CD4-positive, alpha-beta T cell treated with Interleukin-15 for 1 hour (primary cell): ENCODE measurements at regions not wholly inside any gene's neighbourhood (a gene's known extent, or its start where the extent isn't known, plus 50 kb on each side); places are given as distances from the start of the nearest gene placed in this dataset.
"Not testable (repeated sequence)": the region's sequence is repeated elsewhere in the genome, so short reads cannot be mapped to it uniquely, and the experiment has no call there.

ENCODE experiments used
- DNase-seq: peaks from one replicate; pipeline ENCODE4 v3.0.0-alpha.2; 2020

DNA sequence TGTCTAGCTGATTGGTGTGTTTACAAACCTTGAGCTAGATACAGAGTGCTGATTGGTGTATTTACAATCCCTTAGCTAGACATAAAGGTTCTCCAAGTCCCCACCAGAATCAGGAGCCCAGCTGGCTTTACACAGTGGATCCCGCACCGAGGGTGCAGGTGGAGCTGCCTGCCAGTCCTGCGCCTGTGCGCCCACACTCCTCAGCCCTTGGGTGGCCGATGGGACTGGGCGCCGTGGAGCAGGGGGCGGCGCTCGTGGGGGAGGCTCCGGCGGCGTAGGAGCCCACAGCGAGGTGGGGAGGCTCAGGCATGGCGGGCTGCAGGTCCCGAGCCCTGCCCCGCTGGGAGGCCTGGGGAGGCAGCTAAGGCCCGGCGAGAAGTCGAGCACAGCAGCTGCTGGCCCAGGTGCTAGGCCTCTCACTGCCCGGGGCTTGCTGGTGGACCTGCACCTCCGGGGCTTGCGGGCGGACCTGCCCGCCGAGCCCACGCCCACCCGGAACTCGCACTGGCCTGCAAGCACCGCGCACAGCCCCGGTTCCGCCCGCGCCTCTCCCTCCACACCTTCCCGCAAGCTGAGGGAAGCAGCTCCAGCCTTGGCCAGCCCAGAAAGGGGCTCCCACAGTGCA lies 51.0 kb upstream of the CDYL start:
- not testable (repeated sequence) for DNase-seq

DNA sequence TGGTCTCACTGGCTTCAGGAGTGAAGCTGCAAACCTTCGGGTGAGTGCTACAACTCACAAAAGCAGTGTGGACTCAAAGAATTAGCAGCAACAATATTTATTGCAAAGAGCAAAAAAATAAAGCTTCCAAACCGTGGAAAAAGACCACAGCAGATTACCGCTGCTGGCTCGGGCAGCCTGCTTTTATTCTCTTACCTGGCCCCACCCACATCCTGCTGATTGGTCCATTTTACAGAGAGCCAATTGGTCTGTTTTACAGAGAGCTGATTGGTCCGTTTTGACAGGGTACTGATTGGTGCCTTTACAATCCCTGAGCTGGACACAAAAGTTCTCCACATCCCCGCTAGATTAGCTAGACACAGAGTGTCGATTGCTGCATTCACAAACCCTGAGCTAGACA lies 51.5 kb upstream of the CDYL start:
- not testable (repeated sequence) for DNase-seq

DNA sequence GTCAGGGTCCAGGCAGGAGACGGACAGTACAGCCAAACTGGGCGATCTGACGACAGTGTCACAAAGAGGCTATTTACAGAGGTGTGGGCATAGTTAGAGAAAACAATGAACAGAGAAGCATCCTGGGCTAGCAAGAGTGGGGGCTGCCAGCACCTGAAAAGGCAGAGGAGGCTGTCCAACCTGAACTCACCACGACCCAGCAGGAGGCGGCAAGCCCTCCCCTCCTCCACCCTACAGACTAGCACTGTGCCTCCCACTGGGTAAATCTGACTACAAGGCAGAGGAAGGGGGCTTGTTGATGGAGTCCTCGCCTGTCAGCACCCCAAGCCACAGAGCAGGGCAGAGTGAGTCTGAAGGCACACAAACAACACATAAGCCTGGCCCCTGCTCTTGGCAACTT lies 52.8 kb upstream of the CDYL start:
- DNase-seq, result no peak

DNA sequence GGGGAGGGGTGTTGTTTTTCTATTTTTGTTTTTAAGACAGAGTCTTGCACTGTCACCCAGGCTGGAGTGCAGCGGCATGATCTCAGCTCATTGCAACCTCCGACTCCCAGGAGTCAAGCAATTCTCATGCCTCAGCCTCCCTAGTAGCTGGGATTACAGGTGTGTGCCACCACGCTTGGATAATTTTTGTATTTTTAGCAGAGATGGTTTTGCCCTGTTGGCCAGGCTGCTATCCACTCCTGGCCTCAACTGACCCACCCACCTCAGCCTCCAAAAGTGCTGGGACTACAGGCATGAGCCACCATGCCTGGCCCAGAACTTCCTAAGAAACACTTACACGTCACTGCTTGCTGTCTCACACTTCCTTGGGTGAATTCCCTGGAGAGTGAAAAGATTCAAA lies 54.8 kb upstream of the CDYL start:
- DNase-seq, result not testable (repeated sequence)

DNA sequence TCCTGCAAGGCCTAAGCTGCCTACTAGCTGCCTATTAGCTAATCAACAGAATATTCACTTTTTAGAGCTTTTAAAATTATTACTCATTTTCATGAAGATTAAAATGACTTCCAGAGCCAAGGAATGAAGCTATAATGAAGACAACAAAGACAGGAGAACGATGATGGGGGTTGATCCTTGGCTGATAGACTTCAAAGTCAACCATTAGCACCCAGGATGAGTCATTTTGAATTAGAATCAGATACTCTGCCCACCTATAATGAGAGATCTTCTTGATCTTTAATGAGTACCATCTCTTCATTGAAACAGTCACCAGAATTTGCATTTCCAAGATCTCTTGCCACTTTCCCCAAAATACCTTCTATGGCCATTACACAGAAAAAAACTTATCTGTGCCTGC lies 56.7 kb upstream of the CDYL start:
- no peak for DNase-seq

DNA sequence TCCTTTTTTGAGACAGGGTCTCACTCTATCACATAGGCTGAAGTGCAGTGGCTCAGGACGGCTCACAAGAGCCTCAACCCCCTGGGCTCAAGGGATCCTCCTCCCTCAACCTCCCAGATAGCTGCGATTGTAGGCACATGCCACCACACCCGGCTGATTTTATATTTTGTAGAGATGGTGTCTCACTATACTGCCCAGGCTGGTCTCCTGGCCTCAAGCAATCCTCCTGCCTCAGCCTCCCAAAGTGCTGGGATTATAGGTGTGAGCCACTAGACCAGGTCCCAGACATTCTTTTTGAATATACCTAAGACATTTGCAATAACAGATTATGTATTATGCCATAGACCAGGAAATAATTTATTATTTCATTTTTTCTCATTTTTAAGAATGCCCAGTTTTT lies 58.3 kb upstream of the CDYL start:
- DNase-seq, result no peak

DNA sequence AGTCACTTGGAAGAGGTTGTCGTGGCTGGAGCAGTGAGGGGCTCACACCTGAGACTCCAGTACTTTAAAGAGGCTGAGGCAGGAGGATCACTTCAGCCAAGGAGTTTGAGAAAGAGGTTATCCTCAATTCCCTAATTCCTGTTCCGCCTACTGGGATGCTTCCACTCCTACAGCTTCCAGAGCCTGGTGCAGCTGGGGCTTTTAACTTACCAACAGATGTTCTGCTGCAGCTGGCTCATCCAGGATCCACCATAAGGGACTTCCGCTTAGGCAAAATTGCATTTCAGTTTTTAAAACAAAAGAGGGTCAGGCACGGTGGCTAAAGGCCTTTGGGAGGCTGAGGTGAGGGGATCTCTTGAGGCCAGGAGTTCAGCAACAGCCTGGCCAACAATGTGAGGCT lies 59.1 kb upstream of the CDYL start:
- DNase-seq, result no peak

DNA sequence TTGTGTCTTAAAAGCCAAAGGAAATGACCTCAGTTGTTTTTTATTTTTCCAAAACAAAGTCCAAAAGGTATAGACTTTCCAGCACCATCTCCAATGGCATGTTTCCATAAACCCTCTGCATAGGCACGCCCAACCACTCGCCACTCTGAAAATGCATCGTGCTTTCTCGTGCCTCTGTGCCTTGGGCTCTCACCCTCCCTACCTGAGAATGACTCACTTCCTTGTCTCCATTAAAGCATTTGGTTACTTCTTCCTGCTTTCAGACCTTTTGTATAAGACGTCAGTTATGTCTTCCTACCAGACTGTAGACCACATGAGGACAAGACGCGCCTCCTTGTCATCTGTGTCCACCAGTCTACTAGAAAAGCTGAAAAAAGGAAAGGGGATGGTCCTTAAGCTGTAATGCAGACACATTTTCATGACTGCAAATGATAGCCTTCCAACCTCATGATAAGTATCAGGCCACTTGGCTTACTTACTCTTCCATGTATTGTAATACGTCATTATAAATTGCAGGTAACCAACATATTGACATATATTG lies 61.2 kb upstream of the CDYL start:
- no peak for DNase-seq

DNA sequence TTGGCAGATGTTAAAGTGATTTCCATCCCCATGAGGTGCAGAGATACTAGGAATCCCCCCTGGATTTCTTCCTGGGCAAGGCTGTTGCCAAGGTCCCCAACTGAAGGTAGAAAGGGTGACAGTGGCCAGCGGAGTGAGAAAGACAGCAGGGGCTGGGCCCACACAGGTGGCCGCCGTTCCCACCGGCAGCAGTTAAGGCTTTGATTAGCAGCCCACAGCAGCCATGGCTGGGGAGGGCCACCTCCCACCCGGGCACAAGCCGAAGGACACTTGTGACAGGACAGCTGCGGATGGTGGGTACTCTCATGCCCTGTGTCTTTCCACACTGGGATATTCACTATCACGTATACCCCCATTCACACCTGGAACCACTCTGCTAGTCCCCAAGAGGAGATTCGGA lies 63.9 kb upstream of the CDYL start:
- DNase-seq, result no peak

DNA sequence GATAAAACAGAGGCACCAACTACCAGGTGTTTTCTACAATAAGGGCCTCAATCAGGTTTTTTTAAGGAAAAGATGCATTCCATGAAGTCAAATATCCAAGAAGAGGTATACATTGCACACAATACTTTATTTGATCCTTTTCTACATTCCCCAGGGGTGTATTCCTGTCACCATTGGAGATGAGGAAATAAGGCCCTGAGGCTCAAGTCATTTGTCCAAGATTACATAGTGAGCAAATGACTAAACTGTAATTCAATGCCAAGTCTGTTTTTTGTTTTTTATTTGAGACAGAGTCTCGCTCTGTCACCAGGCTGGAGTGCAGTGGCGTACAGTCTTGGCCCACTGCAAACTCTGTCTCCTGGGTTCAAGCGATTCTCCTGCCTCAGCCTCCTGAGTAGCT lies 69.2 kb upstream of the CDYL start:
- DNase-seq, result no peak

DNA sequence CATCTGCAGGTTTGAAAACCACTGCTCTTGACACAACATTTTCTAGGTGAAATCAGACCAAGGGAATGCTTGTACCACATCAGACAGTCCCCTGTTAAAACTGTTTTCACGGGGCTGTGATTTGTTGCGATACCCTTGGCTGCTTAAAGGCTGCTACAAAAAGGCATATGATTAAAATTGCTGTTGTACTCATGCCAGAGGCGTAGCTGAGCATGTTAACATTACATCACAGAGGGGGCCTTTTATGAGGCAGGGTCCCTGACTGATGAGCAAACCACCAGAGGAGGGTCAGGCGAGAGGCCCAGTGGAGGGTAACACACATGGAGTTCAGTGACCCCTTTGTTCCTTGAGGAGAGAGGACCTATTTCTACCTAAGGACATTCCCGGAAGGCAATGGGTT lies 70.4 kb upstream of the CDYL start:
- DNase-seq, result no peak

DNA sequence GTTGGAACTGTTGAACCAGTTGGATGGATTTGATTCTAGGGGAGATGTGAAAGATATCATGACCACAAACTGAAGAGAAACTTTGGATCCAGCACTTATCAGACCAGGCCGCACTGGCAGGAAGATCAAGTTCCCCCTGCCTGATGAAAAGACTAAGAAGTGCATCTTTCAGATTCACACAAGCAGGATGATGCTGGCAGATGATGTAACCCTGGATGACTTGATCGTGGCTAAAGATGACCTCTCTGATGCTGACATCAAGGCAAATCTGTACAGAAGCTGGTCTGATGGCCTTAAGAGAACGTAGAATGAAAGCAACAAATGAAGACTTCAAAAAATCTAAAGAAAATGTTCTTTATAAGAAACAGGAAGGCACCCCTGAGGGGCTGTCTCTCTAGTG lies 72.8 kb upstream of the CDYL start:
- DNase-seq, result no peak

DNA sequence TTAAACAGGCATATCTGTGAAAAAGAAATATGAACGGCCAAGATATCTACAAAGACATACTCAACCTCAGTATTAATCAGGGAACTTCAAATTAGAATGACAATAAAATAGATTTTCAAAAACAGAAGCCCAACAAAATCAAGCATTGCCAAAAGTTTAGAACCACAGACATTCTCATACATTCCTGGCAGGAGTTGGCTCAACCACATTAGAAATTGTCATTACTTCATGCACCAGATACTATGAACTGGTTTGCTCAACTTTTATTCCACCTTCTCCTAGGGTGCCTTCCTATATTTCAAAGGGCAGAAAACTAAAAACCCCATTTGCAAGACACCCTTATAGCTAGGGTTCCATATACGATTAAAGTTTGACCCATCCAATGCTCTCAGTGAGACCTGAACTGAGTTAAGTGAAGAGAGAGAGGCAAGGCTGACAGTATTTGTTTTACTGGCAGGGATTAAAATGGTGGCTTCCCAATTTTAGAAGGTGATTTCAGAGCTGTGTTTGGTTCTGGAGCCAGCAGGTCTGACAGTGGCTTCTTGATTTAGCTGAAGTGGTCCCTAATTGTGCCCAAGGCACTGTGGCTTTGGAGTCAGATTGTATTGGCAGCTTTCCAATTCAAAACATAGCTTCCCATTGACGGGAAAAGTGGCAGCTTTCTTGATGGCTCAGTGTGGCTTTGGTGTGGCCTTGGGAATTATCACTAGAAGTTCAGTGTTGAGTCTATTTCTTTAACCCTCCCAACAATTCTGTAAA lies 77.1 kb upstream of the CDYL start:
- DNase-seq, result no peak

DNA sequence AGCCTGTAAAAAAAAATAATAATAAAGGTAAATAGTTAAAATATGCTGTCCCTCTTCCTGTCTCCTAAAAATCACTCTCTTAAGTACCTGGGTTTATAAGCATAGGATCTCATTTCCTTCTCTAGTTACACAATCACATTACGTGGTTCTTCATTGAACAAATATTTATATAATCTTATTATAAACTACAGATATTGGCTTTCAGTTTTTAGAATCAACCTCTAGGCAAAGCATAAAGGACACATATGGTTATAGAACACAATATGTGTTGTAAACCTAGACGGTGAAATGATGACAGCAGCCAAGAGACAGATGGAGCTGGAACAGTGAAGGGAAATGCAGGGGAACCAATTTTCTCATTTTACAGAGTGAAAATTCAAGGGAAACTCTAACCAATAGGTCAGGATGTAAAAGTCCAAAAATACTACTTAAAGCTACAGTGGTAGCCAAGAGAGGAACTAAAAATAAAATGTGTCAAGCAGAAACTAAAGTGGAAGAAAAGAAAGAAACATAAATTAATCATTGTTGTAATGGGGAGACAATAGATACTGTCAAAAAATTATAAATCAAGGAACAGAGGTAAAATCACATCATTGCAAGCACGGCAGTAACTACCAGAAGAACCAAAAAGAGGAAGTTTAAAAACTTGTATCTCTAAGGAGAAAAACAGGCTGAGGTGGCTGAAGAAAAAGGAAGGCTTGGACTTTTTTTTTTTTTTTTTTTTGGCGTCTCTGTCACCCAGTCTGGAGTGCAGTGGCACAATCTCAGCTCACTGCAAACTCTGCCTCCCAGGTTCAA lies 82.8 kb upstream of the CDYL start:
- DNase-seq, result no peak

DNA sequence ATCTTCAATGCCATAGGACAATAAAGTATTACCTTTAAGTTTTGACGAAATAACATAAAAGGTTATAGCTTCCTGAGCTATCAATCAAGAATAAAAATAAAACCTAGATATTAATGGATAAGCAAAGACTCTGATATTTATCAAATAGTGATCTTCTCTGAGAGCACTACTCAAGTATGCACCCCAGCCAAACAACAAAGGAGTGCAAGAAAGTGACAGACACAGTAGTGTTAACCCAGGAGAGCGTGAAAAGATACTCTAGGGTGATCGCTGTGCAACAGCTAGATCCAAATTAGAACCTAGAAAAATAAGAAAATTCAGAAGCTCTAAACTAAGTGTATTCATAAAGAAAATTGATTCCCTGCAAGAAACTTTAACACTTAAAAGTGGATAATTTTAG lies 83.5 kb upstream of the CDYL start:
- no peak for DNase-seq

DNA sequence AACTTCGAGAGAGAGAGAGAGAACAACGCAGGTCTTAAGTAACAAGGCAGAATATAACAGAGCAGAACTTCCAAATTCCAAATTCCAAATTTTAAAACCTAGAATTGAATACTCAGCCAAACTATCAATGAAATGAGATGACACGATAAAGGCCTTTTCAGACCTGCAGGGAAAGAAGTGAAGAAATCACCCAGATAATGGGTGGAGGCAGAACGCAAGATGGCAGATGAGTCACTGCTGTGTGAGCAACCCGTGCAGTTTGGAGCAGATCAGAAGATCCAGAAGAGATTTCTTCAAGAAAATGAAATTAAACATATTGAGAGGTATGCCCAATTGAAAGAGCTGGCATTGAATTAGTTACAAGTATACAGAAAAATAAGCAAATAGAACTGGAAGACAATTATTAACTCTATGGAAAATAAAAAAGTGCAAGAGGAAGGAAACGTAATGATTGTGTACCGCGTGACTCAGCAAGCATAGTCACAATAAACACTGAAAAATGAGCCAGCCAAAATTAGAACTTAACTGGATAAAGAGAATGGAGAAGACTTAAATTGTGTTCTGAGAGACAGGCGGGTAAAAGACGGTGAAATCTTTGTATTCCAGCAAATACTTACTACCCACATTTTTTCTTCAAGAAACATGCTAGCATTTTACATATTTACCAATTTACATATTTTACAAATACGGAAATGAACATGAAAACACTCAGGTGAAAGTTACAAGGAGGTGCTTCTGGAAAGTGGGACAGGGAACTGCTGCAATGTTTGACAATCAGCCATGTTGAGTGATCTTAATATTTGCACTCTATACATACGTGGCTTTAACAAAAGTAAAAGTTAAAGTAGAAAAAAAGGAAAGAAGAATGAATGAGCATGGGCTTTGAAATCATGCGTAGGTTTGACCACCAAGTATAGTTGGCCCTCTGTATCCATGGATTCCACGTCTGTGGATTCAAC lies 87.9 kb upstream of the CDYL start:
- DNase-seq, result peak; percentile 45

DNA sequence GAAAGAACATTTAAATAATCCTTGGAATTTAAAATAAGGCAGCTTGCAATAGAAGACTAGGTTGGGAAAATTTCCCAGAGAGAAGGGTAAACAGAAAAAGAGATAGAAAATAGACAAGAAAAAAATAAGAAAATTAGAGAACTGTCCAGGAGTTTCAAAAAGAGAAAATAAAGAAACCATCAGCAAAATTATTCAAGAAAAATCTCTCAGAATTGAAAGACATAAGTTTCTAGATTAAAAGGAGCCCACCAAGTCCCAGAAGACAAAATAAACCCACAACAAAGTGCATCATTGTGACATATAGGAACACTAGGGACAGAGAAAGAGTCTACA lies 88.6 kb upstream of the CDYL start:
- no peak for DNase-seq

DNA sequence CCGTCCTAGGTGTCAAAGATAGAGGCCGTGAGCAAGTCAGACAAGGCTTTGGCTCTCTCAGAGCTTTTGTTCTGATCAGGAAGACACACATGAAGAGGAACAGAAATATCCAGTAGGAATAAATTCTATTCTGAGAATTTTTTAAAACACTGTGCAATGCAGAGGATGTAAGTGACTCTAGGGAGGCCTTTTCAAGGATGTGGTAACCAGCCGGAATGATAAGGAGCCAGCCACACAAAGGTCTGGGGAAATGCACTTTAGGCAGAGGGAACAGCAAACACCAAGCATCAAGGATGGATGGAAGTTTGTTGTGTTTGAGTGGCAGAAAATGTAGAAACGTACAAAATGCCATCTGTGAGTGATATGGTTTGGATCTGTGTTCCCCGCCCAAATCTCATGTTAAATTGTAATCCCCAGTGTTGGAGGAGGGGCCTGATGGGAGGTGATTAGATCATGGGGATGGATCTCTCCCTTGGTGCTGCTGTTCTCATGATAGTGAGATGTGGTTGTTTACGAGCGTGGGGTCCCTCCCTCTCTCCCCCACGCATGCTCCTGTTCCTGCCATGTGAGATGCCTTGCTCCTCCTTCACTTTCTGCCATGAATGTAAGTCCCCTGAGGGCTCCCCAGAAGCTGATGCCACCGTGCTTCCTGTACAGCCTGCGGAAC lies 93.6 kb upstream of the CDYL start:
- DNase-seq, result no peak

DNA sequence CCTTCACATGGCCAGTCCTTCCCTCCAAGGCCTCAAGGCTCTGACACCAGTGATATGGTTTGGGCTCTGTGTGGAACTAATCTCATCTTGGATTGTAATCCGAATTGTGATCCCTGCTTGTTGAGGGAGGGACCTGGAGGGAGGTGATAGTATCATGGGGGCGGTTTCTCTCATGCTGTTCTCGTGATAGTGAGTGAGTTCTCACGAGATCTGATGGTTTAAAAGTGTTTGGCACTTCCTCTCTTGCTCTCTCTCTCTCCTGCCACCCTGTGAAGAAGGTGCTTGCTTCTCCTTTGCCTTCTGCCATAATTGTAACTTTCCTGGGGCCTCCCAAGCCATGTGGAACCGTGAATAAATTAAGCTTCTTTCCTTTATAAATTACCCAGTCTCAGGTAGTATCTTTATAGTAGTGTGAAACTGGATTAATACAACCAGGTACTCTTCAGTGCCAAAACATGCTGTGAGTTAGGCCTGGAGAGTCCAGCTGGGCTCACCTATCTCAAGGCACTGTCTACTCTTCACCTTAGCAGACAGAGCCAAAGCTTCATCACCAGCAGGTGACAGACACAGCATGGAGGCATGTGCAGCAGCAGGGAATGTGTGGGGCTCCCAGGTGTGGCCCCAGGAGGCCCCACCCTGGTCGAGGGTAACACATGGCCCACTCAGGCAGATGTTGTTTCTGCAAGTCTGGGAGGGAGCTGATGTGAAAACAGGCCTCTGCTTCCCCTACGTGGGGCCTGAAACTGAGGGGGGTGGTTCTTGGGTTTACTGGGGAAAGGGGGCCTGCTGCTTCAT lies 97.5 kb upstream of the CDYL start:
- no peak for DNase-seq

DNA sequence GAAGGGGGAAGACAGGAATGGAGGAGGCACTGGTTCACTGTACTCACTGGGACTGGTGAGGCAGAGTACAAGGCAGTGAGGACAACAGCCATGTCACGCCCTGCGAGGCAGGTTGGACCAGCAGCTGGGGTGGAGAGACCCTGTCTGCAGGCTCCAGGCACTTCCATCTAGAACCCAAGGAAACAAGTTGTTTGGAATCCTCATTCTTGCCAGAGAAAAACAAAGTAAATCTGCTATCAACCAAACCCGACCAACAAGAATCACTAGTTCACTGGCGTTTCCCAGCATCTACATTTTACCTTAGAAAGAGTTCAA lies 98.5 kb upstream of the CDYL start:
- DNase-seq, result no peak

DNA sequence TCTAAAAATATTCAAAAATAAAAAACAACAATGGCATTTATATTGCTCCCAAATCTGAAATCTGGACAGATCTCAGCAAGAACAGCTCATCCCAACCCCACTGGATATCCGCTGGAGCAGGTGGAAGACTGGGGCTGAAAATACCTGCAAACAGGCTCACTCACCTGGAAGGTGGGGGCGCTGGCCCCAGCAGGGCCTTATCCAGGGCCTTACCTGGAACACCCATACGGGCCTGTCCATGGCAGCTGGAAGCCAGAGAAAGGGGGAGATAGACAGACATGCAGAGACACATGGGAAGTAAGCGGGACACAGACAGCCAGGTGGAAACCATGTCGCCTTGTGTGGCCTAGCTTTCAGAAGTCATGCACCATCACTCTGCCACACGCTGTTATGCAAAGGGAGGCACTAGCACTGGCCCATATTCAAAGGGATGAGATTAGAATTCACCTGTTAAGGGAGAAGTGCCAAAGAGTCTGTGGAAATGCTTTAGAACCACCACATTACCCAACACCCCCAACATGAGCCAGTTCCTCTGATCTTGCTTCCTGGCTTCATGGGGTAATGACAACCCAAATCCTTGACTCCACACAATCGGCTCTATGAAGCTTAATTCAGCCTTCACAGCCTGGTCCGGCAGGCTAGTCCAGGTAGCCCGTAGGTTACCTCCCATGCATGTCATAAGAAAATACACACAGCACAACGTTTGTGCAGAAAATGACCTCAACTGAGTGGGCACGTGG lies 99.0 kb upstream of the CDYL start:
- DNase-seq, result no peak
